Spleen (tissue), 7 donors: ENCODE measurements at regions not wholly inside any gene's neighbourhood (a gene's known extent, or its start where the extent isn't known, plus 50 kb on each side); places are given as distances from the start of the nearest gene placed in this dataset.

Source experiments
- POLR2A ChIP-seq, 3 donors: fragments of 450-650 bp; IDR thresholded peaks; one replicate each; pipeline ENCODE4 v1.5.1; 2017; ENCODE audit warnings: antibody characterized with exemption in 3 of 3, mild to moderate bottlenecking in 1 of 3
- TF ChIP-seq, protein P1 (sequence below), 11 experiments: fragments of 200-600 bp in 7 of 11; fragments of 450-650 bp in 4 of 11; sonication (generic) in 4 of 11; IDR thresholded peaks in 8 of 11; conservative IDR thresholded peaks in 3 of 11; 1 replicate in 7 of 11; 2 replicates in 4 of 11; pipeline versions ENCODE4 v1.4.0 to v1.8.0; 2016 to 2021; ENCODE audit warnings: antibody characterized with exemption in 11 of 11, inconsistent platforms in 4 of 11, mild to moderate bottlenecking in 1 of 11
- donor health status: DM: no; HTN: no; CAD: no; lungs with moderate emphysema.
- donor health status: DM: no; HTN: no; CAD: no.
- donor health status: DM: no; HTN: no; CAD: no.

DNA sequence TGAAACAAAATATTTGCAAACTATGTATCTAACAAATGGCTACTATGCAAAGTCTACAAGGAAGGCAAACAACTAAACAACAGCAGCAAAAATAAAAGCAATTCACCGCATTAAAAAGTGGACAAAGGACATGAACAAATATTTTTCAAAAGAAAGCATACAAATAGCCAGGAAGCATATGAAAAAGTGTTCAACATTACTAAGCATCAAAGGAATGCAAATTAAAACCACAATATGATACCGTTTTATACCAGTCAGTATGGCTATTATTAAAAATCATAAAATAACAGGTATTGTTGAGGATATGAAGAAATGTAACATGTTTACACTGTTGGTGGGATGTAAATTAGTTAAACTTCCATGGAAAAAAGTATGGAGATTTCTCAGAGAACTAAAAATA lies 1106.7 kb downstream of the PDHA2 start:
- TF ChIP-seq, protein P1, sequence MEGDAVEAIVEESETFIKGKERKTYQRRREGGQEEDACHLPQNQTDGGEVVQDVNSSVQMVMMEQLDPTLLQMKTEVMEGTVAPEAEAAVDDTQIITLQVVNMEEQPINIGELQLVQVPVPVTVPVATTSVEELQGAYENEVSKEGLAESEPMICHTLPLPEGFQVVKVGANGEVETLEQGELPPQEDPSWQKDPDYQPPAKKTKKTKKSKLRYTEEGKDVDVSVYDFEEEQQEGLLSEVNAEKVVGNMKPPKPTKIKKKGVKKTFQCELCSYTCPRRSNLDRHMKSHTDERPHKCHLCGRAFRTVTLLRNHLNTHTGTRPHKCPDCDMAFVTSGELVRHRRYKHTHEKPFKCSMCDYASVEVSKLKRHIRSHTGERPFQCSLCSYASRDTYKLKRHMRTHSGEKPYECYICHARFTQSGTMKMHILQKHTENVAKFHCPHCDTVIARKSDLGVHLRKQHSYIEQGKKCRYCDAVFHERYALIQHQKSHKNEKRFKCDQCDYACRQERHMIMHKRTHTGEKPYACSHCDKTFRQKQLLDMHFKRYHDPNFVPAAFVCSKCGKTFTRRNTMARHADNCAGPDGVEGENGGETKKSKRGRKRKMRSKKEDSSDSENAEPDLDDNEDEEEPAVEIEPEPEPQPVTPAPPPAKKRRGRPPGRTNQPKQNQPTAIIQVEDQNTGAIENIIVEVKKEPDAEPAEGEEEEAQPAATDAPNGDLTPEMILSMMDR (IDR thresholded peaks at IDR 0.05 in 8 of 11, conservative IDR thresholded peaks at IDR 0.05 in 3 of 11), result no peak
- no peak for TF ChIP-seq POLR2A (IDR thresholded peaks at IDR 0.05)
